Esophagus muscularis mucosa (tissue), 4 donors: ENCODE measurements at regions not wholly inside any gene's neighbourhood (a gene's known extent, or its start where the extent isn't known, plus 50 kb on each side); places are given as distances from the start of the nearest gene placed in this dataset.

Experiments
- DNase-seq: peaks from one replicate; pipeline ENCODE4 v3.0.0-alpha.2; 2017; ENCODE audit errors: extremely low spot score
- H3K27ac ChIP-seq, 4 donors: fragments of 200-600 bp; sonication (generic); replicated peaks in 1 of 4; 1 replicate in 3 of 4; 2 replicates in 1 of 4; pipeline ENCODE4 v1.5.1; 2016 to 2019; ENCODE audit warnings: mild to moderate bottlenecking in 1 of 4
- H3K27me3 ChIP-seq, 4 donors: fragments of 200-600 bp; sonication (generic); one replicate each; pipeline versions ENCODE4 v1.5.1 to v1.6.0; 2016 to 2019
- H3K36me3 ChIP-seq, 4 donors: fragments of 200-600 bp; sonication (generic); one replicate each; pipeline ENCODE4 v1.5.1; 2016 to 2019
- H3K4me1 ChIP-seq, 4 donors: fragments of 200-600 bp; sonication (generic); one replicate each; pipeline ENCODE4 v1.5.1; 2016 to 2019
- H3K4me3 ChIP-seq, 4 donors: fragments of 200-600 bp; sonication (generic); 1 replicate in 2 of 4; 2 replicates in 2 of 4; pipeline ENCODE4 v1.5.1; 2016 to 2019; ENCODE audit warnings: mild to moderate bottlenecking in 4 of 4, moderate library complexity in 1 of 4
- H3K9me3 ChIP-seq, 4 donors: fragments of 200-600 bp; sonication (generic); 1 replicate in 3 of 4; 2 replicates in 1 of 4; pipeline ENCODE4 v1.5.1; 2016 to 2019
- EP300 ChIP-seq: sonication (generic); formaldehyde crosslinking; IDR thresholded peaks from one replicate; pipeline ENCODE4 v1.6.1; 2017; ENCODE audit warnings: antibody characterized with exemption
- POLR2A ChIP-seq: fragments of 450-650 bp; IDR thresholded peaks from one replicate; pipeline ENCODE4 v1.6.1; 2017; ENCODE audit warnings: antibody characterized with exemption, moderate library complexity, mild to moderate bottlenecking, low read depth
- POLR2AphosphoS5 ChIP-seq, 2 donors: sonication (generic); formaldehyde crosslinking; IDR thresholded peaks; one replicate each; pipeline ENCODE4 v1.6.1; 2017; ENCODE audit warnings: antibody characterized with exemption in 2 of 2
- WGBS: methylation state at CpG from one replicate; pipeline ENCODE4 v1.1.5; 2018; 5-methylcytosine and 5-hydroxymethylcytosine counted together
- intact Hi-C: fragments of 100-400 bp; cut with DNase I; formaldehyde crosslinking; loops from one replicate; pipeline ENCODE4 v1.15.1; 2023
- TF ChIP-seq, protein P1 (sequence below), 3 experiments: fragments of 200-600 bp in 2 of 3; fragments of 450-650 bp in 1 of 3; sonication (generic) in 2 of 3; IDR thresholded peaks; one replicate each; pipeline ENCODE4 v1.5.1; 2017 to 2019; ENCODE audit warnings: antibody characterized with exemption in 3 of 3, mild to moderate bottlenecking in 2 of 3, moderate library complexity in 1 of 3

DNA sequence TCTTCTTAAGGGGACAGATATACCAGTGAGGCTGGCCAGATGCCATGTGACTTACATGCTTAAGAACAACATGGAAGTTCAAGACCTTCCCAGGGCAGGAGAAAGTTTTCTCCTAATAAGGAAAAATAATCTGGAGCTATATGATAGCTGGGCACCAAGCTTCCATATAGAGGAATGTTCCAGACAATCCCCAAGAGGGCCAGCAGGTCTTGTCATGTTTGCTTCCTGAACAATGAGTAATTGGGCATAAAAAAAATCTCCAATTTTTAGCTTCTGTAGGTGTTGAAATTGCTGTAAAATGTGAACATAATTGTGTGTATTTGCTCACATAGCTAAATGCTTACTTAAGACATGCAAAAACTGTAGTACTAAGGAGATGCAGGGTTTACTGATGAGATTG, 809.5 kb upstream of the PIK3C3 start:
- no peak overlapping the region for H3K4me3 ChIP-seq
- H3K27ac ChIP-seq: no peak overlapping the region
- intact Hi-C loops: no loop called here
- no peak for TF ChIP-seq POLR2A
- TF ChIP-seq POLR2AphosphoS5 (IDR thresholded peaks at IDR 0.05): no peak
- H3K27me3 ChIP-seq: no peaks in the 10 kb centered on the region
- H3K4me1 ChIP-seq: no peaks in the 10 kb centered on the region
- DNase-seq: no peak
- no peaks in the 10 kb centered on the region for H3K9me3 ChIP-seq
- no peaks in the 10 kb centered on the region for H3K36me3 ChIP-seq

DNA sequence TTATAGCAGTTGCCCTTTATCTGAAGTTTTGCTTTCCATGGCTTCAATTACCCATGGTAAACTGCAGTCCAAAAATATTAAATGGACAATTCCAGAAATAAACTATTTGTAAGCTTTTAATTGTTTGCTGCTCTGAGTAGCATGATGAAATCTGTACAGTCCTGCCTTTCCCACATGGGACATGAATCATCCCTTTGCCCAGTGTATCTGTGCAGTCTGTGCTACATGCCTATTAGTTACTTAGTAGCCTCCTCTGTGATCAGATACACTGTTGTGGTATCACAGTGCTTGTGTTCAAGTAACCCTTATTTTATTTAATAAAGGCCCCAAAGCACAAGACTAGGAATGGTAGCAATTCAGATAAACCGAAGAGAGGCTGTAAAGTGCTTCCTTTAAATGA, 810.6 kb upstream of the PIK3C3 start:
- Histone ChIP-seq H3K36me3 (no peaks in the 10 kb centered on the region), H3K27me3 (no peaks in the 10 kb centered on the region), H3K4me1 (no peaks in the 10 kb centered on the region), H3K27ac (no peak overlapping the region), H3K4me3 (no peak overlapping the region), H3K9me3 (no peaks in the 10 kb centered on the region)
- TF ChIP-seq EP300 (no peak), POLR2A (no peak), POLR2AphosphoS5 (IDR thresholded peaks at IDR 0.05) (no peak)
- TF ChIP-seq, protein P1, sequence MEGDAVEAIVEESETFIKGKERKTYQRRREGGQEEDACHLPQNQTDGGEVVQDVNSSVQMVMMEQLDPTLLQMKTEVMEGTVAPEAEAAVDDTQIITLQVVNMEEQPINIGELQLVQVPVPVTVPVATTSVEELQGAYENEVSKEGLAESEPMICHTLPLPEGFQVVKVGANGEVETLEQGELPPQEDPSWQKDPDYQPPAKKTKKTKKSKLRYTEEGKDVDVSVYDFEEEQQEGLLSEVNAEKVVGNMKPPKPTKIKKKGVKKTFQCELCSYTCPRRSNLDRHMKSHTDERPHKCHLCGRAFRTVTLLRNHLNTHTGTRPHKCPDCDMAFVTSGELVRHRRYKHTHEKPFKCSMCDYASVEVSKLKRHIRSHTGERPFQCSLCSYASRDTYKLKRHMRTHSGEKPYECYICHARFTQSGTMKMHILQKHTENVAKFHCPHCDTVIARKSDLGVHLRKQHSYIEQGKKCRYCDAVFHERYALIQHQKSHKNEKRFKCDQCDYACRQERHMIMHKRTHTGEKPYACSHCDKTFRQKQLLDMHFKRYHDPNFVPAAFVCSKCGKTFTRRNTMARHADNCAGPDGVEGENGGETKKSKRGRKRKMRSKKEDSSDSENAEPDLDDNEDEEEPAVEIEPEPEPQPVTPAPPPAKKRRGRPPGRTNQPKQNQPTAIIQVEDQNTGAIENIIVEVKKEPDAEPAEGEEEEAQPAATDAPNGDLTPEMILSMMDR (IDR thresholded peaks at IDR 0.05): no peak
- WGBS: 91% methylated on average over 1 of the region's 1 CpG
- intact Hi-C loops: no loop called here
- DNase-seq: no peak

DNA sequence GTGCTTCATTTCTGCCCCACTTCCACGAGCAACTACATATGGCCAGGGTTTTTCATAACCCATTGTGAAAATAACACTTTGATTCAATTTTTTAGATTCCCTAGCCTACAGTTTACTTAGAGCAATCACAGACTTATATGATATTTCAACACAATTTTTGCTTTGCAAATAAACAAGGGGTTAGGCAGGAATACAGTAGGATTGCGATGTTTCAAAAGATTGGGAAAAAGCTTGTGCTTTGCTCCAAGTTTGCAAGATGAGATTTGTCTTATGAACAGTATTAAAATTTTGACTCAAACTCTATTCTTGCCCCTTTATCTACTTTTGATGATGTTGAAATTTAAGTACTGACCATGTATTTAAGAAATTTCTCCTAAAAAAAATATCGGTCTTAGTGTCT, 814.5 kb upstream of the PIK3C3 start:
- no peak for TF ChIP-seq EP300
- TF ChIP-seq, protein P1 (IDR thresholded peaks at IDR 0.05): no peak
- TF ChIP-seq POLR2AphosphoS5 (IDR thresholded peaks at IDR 0.05): no peak
- no peak for DNase-seq
- no peaks in the 10 kb centered on the region for H3K36me3 ChIP-seq
- intact Hi-C loops: no loop called here
- H3K4me3 ChIP-seq: no peak overlapping the region
- 83% methylated on average over 3 of the region's 3 CpGs for WGBS
- no peak overlapping the region for H3K27ac ChIP-seq
- H3K9me3 ChIP-seq: no peaks in the 10 kb centered on the region
- no peaks in the 10 kb centered on the region for H3K4me1 ChIP-seq
- H3K27me3 ChIP-seq: no peaks in the 10 kb centered on the region

DNA sequence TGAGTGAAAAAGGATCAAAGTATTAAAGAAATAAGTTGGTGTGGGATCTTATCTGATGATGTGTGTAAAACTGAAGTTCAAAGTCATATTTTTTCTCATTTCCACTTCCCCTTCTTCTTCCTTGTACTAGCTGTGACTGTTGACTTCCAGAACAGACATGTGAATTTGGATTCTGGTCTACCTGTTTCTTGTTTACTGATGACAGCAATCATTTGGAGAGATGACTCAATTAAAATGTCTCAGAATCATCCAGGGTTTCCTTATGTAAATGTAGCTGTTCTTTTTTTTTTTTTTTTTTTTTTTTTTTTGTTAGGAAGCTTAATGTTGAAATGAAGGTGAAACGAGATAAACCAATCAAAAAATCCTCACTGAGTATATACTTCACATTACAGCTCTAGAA, 819.9 kb upstream of the PIK3C3 start:
- no peak for DNase-seq
- intact Hi-C loops: no loop called here
- H3K36me3 ChIP-seq: no peaks in the 10 kb centered on the region
- H3K4me1 ChIP-seq: no peaks in the 10 kb centered on the region
- 64% methylated on average over 1 of the region's 1 CpG for WGBS
- H3K27me3 ChIP-seq: no peaks in the 10 kb centered on the region
- no peak overlapping the region for H3K27ac ChIP-seq
- no peak overlapping the region for H3K4me3 ChIP-seq
- TF ChIP-seq, protein P1 (IDR thresholded peaks at IDR 0.05): no peak
- no peak for TF ChIP-seq POLR2A
- TF ChIP-seq EP300: no peak
- no peak for TF ChIP-seq POLR2AphosphoS5 (IDR thresholded peaks at IDR 0.05)
- H3K9me3 ChIP-seq: no peaks in the 10 kb centered on the region

DNA sequence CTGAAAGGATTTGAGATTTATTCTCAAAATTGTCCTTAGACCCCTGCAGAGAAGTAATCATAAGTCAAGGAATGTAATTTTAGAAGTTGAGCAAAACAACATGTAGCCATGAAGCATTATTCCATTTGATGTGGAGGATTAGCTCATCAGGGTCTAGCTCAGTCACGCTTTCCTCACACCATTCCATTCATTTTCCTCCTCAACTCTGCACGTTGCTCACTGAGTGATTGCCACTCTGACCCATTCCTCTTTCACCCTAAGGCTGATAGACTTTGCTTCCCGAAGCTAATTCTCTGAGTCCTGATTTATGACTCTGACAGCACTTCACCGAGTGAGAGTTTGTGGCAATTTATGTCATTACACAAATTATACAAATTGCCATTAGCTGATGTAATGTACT, 820.6 kb upstream of the PIK3C3 start:
- no peak for DNase-seq
- WGBS: 51% methylated on average over 4 of the region's 4 CpGs
- no peak for TF ChIP-seq EP300
- TF ChIP-seq POLR2AphosphoS5 (IDR thresholded peaks at IDR 0.05): no peak
- TF ChIP-seq POLR2A: no peak
- TF ChIP-seq, protein P1 (IDR thresholded peaks at IDR 0.05): no peak
- Histone ChIP-seq H3K4me1 (no peaks in the 10 kb centered on the region), H3K4me3 (no peak overlapping the region), H3K27me3 (no peaks in the 10 kb centered on the region), H3K9me3 (no peaks in the 10 kb centered on the region), H3K36me3 (no peaks in the 10 kb centered on the region), H3K27ac (no peak overlapping the region)
- intact Hi-C loops: no loop called here
